GM18867 (cell line): ENCODE measurements at regions not wholly inside any gene's neighbourhood (a gene's known extent, or its start where the extent isn't known, plus 50 kb on each side); places are given as distances from the start of the nearest gene placed in this dataset.
"Not testable (repeated sequence)": the region's sequence is repeated elsewhere in the genome, so short reads cannot be mapped to it uniquely, and the experiment has no call there.

Experiments used
- ATAC-seq: cut with Tn5 transposase; IDR thresholded peaks from one replicate; pipeline ENCODE4 v1.9.1; 2021; ENCODE audit warnings: mild to moderate bottlenecking, moderate library complexity; ENCODE audit not compliant: unreplicated experiment

GRCh38 chr1:94769551-94769950, 50.6 kb upstream of the SLC44A3 start:
- ATAC-seq = no peak

GRCh38 chr1:94768036-94768435, 52.1 kb upstream of the SLC44A3 start:
- no peak for ATAC-seq

- ATAC-seq = no peak
Measured at GRCh38 chr1:94765958-94766357, 54.2 kb upstream of the SLC44A3 start.

GRCh38 chr1:94759188-94759587, 61.0 kb upstream of the SLC44A3 start:
- no peak for ATAC-seq

- ATAC-seq = no peak
Measured at GRCh38 chr1:94757931-94758330, 62.2 kb upstream of the SLC44A3 start.

- no peak for ATAC-seq
Measured at GRCh38 chr1:94755675-94756074, 64.5 kb upstream of the SLC44A3 start.

- not testable (repeated sequence) for ATAC-seq
Measured at GRCh38 chr1:94755016-94755415, 65.1 kb upstream of the SLC44A3 start.

GRCh38 chr1:94754570-94754969, 65.6 kb upstream of the SLC44A3 start:
- ATAC-seq = no peak

GRCh38 chr1:94754095-94754494, 66.1 kb upstream of the SLC44A3 start:
- ATAC-seq = no peak

GRCh38 chr1:94753171-94753972, 66.8 kb upstream of the SLC44A3 start:
- no peak for ATAC-seq

GRCh38 chr1:94751483-94751882, 68.7 kb upstream of the SLC44A3 start:
- not testable (repeated sequence) for ATAC-seq

- ATAC-seq = no peak
Measured at GRCh38 chr1:94746635-94747525, 73.3 kb upstream of the SLC44A3 start.

- ATAC-seq = no peak
Measured at GRCh38 chr1:94745742-94746141, 74.4 kb upstream of the SLC44A3 start.

GRCh38 chr1:94743862-94744261, 76.3 kb upstream of the SLC44A3 start:
- ATAC-seq = no peak

GRCh38 chr1:94741996-94742395, 78.2 kb upstream of the SLC44A3 start:
- ATAC-seq = no peak

GRCh38 chr1:94741510-94741909, 78.6 kb upstream of the SLC44A3 start:
- ATAC-seq = no peak

GRCh38 chr1:94739521-94740061, 80.6 kb upstream of the SLC44A3 start:
- ATAC-seq = no peak

GRCh38 chr1:94738371-94738770, 81.8 kb upstream of the SLC44A3 start:
- ATAC-seq = no peak

GRCh38 chr1:94737124-94737998, 82.8 kb upstream of the SLC44A3 start:
- no peak for ATAC-seq

GRCh38 chr1:94736549-94736948, 83.6 kb upstream of the SLC44A3 start:
- ATAC-seq = no peak

GRCh38 chr1:94736073-94736472, 84.1 kb upstream of the SLC44A3 start:
- ATAC-seq = no peak
